ENCODE measurements at regions not wholly inside any gene's neighbourhood (a gene's known extent, or its start where the extent isn't known, plus 50 kb on each side); places are given as distances from the start of the nearest gene placed in this dataset.
A peak's percentile ranks its signal among the peaks of the same experiment; 100 is the strongest.

DNA sequence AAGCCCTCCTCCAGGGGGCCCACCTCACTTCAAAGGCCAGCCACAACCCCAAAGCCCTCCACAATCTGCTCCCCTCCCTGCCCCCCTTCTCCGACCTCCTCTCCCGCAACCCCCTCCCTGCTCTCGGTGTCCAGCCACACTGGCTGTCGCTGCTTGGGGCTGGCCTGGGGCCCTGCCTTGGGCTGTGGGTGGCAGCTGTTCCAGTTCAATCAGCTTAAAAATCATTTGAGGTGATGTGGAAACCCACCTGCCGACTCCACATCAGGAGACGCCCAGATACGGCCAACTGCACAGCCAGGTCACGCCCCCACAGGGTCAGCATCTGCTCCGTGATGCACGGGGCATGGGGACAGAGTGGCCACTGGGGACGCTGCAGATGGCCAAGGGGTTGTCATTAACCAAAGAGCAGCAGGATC, 107.0 kb upstream of the MVB12B start (continued):
- TF ChIP-seq, protein P1, sequence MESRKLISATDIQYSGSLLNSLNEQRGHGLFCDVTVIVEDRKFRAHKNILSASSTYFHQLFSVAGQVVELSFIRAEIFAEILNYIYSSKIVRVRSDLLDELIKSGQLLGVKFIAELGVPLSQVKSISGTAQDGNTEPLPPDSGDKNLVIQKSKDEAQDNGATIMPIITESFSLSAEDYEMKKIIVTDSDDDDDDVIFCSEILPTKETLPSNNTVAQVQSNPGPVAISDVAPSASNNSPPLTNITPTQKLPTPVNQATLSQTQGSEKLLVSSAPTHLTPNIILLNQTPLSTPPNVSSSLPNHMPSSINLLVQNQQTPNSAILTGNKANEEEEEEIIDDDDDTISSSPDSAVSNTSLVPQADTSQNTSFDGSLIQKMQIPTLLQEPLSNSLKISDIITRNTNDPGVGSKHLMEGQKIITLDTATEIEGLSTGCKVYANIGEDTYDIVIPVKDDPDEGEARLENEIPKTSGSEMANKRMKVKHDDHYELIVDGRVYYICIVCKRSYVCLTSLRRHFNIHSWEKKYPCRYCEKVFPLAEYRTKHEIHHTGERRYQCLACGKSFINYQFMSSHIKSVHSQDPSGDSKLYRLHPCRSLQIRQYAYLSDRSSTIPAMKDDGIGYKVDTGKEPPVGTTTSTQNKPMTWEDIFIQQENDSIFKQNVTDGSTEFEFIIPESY (IDR thresholded peaks at IDR 0.05), result no peak

DNA sequence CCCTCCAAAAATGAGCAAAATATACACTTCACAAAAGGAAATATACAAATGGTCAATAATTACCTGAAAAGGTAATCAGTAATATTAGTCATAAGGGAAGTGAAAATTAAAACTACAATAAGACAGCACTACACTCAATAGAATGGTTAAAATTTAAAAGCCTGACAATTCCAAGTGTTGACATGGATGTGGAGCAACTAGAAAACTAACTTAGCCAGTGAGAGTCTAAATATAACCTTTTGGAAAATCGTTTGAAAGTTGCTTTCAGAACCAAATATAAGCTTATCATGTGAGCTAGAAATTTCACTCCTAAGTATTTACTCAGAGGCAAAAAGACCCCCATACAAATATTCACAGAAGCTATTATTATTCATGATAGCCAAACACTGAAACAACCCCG, 105.1 kb upstream of the MVB12B start:
- H3K9ac ChIP-seq (ENCODE audit: low read depth in 1 of 2, low read length in 2 of 2), result no peak overlapping the region
- peaks cover 0 to 9% (median 4%) of the 10 kb centered on the region in 4 donors for H3K27me3 ChIP-seq (ENCODE audit: control insufficient read depth in 4 of 4, insufficient read depth in 4 of 4, low read length in 3 of 4)
- WGBS, result 75% methylated on average over 2 of the region's 2 CpGs
- H3K4me3 ChIP-seq (ENCODE audit: low read depth in 1 of 3, low read length in 3 of 3), result no peak overlapping the region
- peaks cover 0 to 8% (median 0%) of the 10 kb centered on the region in 4 donors for H3K9me3 ChIP-seq (ENCODE audit: control insufficient read depth in 4 of 4, low read length in 3 of 4)
- no peak overlapping the region for H3K27ac ChIP-seq (ENCODE audit: low read depth in 1 of 2, low read length in 2 of 2)
- H3K4me1 ChIP-seq (ENCODE audit: control insufficient read depth in 4 of 4, insufficient read depth in 4 of 4, low read length in 3 of 4), result peaks cover 0 to 2% (median 0%) of the 10 kb centered on the region in 4 donors
- no peaks in the 10 kb centered on the region for H3K36me3 ChIP-seq (ENCODE audit: control insufficient read depth in 4 of 4, insufficient read depth in 3 of 4, low read depth in 1 of 4, low read length in 3 of 4)
- DNase-seq (ENCODE audit: low spot score), result no peak
- TF ChIP-seq SP1 (IDR thresholded peaks at IDR 0.05), result no peak
- no peak for TF ChIP-seq HNF4A (conservative IDR thresholded peaks at IDR 0.05)
- TF ChIP-seq RXRA (IDR thresholded peaks at IDR 0.05), result no peak
- TF ChIP-seq FOXA2 (IDR thresholded peaks at IDR 0.05), result no peak
- TF ChIP-seq TAF1 (conservative IDR thresholded peaks at IDR 0.05), result no peak
- no peak for TF ChIP-seq NR2F2 (IDR thresholded peaks at IDR 0.05)
- TF ChIP-seq, protein P2, sequence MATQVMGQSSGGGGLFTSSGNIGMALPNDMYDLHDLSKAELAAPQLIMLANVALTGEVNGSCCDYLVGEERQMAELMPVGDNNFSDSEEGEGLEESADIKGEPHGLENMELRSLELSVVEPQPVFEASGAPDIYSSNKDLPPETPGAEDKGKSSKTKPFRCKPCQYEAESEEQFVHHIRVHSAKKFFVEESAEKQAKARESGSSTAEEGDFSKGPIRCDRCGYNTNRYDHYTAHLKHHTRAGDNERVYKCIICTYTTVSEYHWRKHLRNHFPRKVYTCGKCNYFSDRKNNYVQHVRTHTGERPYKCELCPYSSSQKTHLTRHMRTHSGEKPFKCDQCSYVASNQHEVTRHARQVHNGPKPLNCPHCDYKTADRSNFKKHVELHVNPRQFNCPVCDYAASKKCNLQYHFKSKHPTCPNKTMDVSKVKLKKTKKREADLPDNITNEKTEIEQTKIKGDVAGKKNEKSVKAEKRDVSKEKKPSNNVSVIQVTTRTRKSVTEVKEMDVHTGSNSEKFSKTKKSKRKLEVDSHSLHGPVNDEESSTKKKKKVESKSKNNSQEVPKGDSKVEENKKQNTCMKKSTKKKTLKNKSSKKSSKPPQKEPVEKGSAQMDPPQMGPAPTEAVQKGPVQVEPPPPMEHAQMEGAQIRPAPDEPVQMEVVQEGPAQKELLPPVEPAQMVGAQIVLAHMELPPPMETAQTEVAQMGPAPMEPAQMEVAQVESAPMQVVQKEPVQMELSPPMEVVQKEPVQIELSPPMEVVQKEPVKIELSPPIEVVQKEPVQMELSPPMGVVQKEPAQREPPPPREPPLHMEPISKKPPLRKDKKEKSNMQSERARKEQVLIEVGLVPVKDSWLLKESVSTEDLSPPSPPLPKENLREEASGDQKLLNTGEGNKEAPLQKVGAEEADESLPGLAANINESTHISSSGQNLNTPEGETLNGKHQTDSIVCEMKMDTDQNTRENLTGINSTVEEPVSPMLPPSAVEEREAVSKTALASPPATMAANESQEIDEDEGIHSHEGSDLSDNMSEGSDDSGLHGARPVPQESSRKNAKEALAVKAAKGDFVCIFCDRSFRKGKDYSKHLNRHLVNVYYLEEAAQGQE (IDR thresholded peaks at IDR 0.05), result no peak
- TF ChIP-seq, protein P3, sequence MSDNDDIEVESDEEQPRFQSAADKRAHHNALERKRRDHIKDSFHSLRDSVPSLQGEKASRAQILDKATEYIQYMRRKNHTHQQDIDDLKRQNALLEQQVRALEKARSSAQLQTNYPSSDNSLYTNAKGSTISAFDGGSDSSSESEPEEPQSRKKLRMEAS (IDR thresholded peaks at IDR 0.05), result no peak
- TF ChIP-seq JUND (IDR thresholded peaks at IDR 0.05), result no peak

DNA sequence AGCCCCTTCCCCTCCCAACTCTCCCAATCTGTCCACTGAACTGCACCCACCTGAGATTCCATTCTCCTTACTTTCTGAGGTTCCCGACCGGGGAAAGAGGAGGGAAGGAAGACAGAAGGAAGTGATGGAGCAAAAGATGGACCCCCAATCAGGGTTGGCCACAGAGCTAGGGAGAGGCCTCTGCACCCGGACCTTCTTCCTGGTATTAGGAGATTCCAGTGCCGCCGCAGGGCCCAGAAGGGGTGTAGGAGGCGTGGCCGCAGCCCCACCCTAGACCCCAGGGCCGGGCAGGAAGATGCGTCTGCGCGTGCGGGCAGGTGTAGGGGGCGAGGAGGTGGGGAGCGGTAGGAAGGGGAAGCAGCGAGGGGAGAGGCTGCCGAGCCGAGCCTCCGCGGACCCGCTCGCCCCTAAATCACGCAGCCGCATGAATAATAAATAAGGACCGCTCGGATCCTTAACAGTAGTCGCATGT, 104.2 kb upstream of the MVB12B start:
- no peak overlapping the region for H3K4me3 ChIP-seq (ENCODE audit: low read depth in 1 of 3, low read length in 3 of 3)
- peaks cover 0 to 2% (median 0%) of the 10 kb centered on the region in 4 donors for H3K4me1 ChIP-seq (ENCODE audit: control insufficient read depth in 4 of 4, insufficient read depth in 4 of 4, low read length in 3 of 4)
- DNase-seq (ENCODE audit: low spot score), result peak; percentile 16
- 14% methylated on average over 26 of the region's 26 CpGs for WGBS
- peaks cover 0 to 9% (median 4%) of the 10 kb centered on the region in 4 donors for H3K27me3 ChIP-seq (ENCODE audit: control insufficient read depth in 4 of 4, insufficient read depth in 4 of 4, low read length in 3 of 4)
- H3K27ac ChIP-seq (ENCODE audit: low read depth in 1 of 2, low read length in 2 of 2), result no peak overlapping the region
- H3K36me3 ChIP-seq (ENCODE audit: control insufficient read depth in 4 of 4, insufficient read depth in 3 of 4, low read depth in 1 of 4, low read length in 3 of 4), result no peaks in the 10 kb centered on the region
- peaks cover 0 to 8% (median 0%) of the 10 kb centered on the region in 4 donors for H3K9me3 ChIP-seq (ENCODE audit: control insufficient read depth in 4 of 4, low read length in 3 of 4)
- H3K9ac ChIP-seq (ENCODE audit: low read depth in 1 of 2, low read length in 2 of 2), result no peak overlapping the region
- TF ChIP-seq JUND (IDR thresholded peaks at IDR 0.05), result no peak
- TF ChIP-seq, protein P1 (IDR thresholded peaks at IDR 0.05), result no peak
- no peak for TF ChIP-seq RXRA (IDR thresholded peaks at IDR 0.05)
- TF ChIP-seq RAD21 (IDR thresholded peaks at IDR 0.05), result no peak
- TF ChIP-seq FOXA2 (IDR thresholded peaks at IDR 0.05), result no peak
- TF ChIP-seq, protein P4, sequence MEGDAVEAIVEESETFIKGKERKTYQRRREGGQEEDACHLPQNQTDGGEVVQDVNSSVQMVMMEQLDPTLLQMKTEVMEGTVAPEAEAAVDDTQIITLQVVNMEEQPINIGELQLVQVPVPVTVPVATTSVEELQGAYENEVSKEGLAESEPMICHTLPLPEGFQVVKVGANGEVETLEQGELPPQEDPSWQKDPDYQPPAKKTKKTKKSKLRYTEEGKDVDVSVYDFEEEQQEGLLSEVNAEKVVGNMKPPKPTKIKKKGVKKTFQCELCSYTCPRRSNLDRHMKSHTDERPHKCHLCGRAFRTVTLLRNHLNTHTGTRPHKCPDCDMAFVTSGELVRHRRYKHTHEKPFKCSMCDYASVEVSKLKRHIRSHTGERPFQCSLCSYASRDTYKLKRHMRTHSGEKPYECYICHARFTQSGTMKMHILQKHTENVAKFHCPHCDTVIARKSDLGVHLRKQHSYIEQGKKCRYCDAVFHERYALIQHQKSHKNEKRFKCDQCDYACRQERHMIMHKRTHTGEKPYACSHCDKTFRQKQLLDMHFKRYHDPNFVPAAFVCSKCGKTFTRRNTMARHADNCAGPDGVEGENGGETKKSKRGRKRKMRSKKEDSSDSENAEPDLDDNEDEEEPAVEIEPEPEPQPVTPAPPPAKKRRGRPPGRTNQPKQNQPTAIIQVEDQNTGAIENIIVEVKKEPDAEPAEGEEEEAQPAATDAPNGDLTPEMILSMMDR (IDR thresholded peaks at IDR 0.05; ENCODE audit: low read depth, low read length, missing input control), result no peak
- TF ChIP-seq, protein P3 (IDR thresholded peaks at IDR 0.05), result no peak
- TF ChIP-seq HNF4A (conservative IDR thresholded peaks at IDR 0.05), result no peak
- no peak for TF ChIP-seq GABPA (IDR thresholded peaks at IDR 0.05 in 1 of 2, conservative IDR thresholded peaks at IDR 0.05 in 1 of 2)
- no peak for TF ChIP-seq EGR1 (IDR thresholded peaks at IDR 0.05; ENCODE audit: low read depth in 2 of 2)
- no peak for TF ChIP-seq SP1 (IDR thresholded peaks at IDR 0.05)
- no peak for TF ChIP-seq NR2F2 (IDR thresholded peaks at IDR 0.05)
- TF ChIP-seq, protein P2 (IDR thresholded peaks at IDR 0.05), result no peak
- TF ChIP-seq HNF4G (IDR thresholded peaks at IDR 0.05), result no peak
